GM19328 (cell line): ENCODE measurements at regions not wholly inside any gene's neighbourhood (a gene's known extent, or its start where the extent isn't known, plus 50 kb on each side); places are given as distances from the start of the nearest gene placed in this dataset.

Experiments
- ATAC-seq: cut with Tn5 transposase; IDR thresholded peaks from one replicate; pipeline ENCODE4 v1.9.1; 2021; ENCODE audit warnings: mild to moderate bottlenecking, moderate library complexity; ENCODE audit not compliant: unreplicated experiment

DNA sequence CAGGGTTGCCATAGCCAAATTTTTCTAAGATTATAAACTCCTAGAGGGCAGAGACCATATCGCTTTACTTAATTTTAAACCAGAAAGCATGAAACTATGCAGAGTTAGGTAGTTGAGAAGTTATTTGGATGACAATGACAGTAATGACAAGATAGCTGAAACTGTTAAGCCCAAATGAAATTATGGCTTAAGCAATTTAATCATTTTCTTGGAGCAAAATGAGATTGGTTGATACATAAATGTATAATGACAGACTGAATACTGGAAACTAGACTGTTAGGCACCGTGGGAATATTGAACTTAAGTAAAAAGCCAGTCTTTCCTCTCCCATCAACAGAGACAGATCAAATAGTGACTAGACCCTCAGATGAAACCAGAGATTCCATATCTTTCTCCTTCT, 670.3 kb upstream of the NRSN1 start:
- ATAC-seq: no peak

- no peak for ATAC-seq
Measured at GRCh38 chr6:23456396-23456795, 669.6 kb upstream of the NRSN1 start.

DNA sequence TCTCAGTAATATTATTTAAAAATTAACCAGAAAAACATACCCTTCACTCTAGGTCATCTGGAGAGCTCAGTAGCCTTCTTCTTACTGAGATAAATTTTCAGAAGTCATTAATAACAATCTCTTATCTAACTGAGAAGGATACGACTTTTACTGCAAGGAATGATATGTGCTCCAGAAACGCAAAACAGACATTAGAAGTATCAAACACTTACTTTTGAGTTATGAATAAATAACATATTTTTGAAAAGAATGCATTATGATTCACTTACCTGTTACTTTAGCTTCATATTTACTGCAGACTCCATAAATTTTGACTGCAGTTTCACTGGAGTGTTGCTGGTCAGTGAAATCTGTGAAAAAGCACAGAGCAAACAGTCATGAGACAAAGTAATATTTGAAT, 668.7 kb upstream of the NRSN1 start:
- ATAC-seq: no peak

GRCh38 chr6:23465912-23466311, 660.1 kb upstream of the NRSN1 start:
- ATAC-seq: no peak

DNA sequence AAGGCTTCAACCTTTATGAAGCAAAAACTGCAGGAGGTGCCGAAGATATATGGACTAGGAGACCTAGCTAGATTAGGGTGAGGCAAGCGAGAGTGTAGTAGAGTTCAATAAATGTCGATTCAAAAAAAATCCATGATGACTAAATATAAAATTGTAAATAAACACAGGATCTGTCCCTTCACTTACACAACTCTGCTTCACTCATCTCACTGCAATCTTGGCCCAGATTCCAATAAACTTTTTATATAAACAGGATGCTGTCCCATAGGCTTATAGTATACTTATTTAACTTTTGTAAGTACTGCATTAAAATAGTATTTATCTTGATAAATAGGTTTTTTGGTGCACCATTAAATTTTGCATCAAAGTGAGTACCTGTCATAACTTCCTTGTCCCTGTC, 648.4 kb upstream of the NRSN1 start:
- no peak for ATAC-seq

- no peak for ATAC-seq
Measured at GRCh38 chr6:23478312-23478711, 647.7 kb upstream of the NRSN1 start.

- ATAC-seq: no peak
Measured at GRCh38 chr6:23483896-23484295, 642.1 kb upstream of the NRSN1 start.

DNA sequence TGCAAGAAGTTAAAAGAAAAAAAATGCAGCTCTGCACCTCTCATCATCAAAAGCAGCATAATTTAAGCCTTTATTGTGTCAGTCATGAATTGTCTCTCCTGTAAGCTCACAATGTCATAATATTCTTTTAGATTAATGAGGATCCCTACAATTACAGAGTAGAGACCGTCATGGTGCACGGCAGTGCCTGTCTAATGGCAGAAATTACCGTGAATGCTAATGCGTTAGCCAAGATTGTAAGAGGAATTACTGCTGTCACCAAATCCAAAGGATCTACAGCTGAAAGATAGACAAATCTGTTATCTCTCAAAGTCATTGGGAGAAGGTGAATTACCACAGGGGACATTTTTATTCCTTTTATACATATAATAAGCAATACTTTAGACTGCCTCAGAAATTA, 631.6 kb upstream of the NRSN1 start:
- no peak for ATAC-seq

DNA sequence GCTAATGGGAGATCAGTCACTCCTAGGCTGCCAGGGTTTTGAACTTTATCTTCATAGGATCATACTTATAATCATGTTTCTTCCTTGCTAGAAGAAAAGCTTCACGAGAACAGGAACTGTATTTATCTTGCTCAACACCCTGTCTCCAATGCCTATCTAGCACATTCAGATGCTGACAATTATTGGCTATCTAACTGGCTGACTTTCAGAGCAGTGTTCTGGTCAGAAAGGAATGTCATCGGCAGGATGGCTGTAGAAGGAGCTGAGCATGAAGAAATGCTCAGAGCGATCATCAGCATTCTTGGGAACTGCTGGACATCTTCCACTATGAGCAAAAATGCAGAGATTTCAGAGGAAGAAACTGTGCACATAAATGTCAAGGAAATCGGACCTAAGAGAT, 628.0 kb upstream of the NRSN1 start:
- ATAC-seq: no peak

- ATAC-seq: no peak
Measured at GRCh38 chr6:23499549-23499948, 626.5 kb upstream of the NRSN1 start.

GRCh38 chr6:23503173-23503572, 622.8 kb upstream of the NRSN1 start:
- ATAC-seq: no peak

DNA sequence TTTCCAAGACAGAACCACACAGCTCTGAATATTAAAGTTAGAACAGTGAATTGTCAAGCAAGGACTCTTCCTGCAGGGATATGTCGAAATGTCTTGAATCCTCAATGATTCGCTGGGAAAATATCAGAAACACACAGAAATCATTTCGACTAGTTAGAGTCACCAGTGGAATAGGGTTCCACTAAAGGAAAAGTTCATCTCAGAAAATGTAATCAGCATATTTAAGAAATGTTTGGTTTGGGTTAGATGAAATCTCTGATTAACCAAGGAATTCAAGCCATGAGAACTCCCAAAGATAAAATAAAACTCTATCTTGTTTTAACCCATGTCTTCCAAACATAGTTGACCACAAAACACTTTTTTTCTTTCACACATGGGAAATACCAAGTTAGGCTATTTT, 621.0 kb upstream of the NRSN1 start:
- no peak for ATAC-seq

- ATAC-seq: no peak
Measured at GRCh38 chr6:23510778-23511510, 615.1 kb upstream of the NRSN1 start.

- ATAC-seq: no peak
Measured at GRCh38 chr6:23511817-23512216, 614.2 kb upstream of the NRSN1 start.

- no peak for ATAC-seq
Measured at GRCh38 chr6:23518294-23518693, 607.7 kb upstream of the NRSN1 start.

- no peak for ATAC-seq
Measured at GRCh38 chr6:23522792-23523547, 603.0 kb upstream of the NRSN1 start.

DNA sequence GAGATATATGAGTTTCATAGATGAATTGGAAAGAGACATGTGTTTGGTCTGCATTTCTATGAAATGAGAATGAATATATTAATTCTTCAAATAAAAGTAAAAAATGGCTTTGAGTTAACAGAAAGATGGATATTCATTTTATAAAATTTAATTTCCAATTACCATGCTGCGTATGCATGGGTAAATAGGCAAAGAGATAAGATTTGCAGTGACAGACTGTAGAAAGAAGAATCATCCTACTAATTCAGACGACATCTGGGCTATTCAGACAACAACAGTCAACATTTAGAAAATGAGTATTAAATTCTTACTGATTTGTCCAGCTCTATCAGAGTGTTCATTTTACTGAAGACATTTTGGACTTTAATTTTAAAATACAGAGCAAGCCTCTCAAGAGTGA, 602.2 kb upstream of the NRSN1 start:
- no peak for ATAC-seq

DNA sequence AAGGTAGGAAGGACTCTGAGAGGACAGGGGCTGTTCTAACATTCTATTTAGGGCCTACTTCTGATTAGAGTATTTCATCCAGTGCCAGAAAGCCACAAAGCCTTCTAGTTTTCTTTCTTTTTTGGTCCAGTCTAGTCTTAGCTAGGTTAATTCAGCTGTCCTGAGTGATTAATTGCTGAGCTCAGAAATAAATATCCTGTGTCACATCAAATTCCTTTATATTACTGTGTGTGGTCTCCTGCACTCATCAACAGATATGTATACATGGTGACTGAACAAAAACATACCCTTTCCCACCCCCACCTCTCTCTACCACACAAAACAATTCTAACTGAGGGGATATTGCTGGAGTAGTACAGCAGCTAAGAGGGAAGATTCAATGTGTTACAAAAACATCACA, 601.5 kb upstream of the NRSN1 start:
- no peak for ATAC-seq

- ATAC-seq: no peak
Measured at GRCh38 chr6:23526526-23526925, 599.5 kb upstream of the NRSN1 start.

- ATAC-seq: no peak
Measured at GRCh38 chr6:23529902-23530301, 596.1 kb upstream of the NRSN1 start.

GRCh38 chr6:23531666-23532065, 594.3 kb upstream of the NRSN1 start:
- no peak for ATAC-seq

- no peak for ATAC-seq
Measured at GRCh38 chr6:23532227-23532626, 593.8 kb upstream of the NRSN1 start.

DNA sequence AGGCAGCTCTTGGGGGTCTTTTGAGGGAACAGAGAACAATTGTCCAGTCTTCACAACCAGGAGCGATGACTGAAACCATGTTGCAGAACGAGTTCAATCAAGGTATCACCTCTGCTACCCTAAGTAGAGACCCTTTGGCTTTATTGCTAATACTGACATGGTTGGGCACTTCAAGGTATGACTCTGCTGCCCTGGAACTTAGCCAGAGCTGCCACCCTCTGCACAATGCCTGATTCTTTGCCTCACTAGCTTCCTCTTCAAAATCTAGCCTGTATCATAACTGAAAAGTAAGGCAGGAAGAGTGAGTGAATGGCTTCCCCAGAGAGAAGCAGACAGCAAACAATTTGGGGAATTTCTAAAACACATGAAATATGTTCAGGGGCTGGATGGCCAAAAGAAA, 592.7 kb upstream of the NRSN1 start:
- no peak for ATAC-seq
